ENCODE measurements at regions not wholly inside any gene's neighbourhood (a gene's known extent, or its start where the extent isn't known, plus 50 kb on each side); places are given as distances from the start of the nearest gene placed in this dataset.
"Not testable (repeated sequence)": the region's sequence is repeated elsewhere in the genome, so short reads cannot be mapped to it uniquely, and the experiment has no call there.

DNA sequence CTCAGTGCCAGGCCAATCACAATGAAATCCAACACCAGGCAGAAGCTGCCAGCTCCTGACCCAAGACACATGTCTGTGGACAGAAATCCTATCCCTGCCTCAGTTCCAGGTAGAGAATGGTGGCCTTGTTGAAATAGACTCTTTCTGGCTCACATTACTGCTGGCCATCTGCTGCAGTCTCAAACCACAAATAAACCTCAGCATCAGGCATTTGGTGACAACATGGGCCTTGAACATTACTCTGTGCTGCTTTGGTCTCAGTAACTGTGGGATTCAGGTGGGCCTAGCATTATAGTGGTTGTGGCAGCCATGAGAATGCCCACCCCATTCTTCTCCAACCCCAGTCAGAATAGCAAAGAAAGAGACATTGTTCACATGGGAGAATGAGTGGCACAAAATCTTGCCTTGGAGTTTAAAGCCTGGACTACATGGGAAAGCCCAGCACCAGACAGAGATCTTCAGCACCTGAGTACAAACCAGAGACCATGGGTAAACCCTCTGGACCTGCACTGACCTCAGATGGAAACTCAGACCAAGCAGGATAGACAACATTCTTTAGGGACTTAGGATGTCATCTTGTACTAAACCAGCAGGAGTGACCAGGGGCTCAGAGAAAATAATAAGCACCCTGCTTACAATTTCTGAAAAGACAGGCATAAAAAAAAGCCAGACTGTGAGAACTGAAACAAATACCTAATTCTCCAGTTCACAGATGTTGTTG is 50.4 kb upstream of the TRAM1L1 start:
- DNase-seq: no peak

DNA sequence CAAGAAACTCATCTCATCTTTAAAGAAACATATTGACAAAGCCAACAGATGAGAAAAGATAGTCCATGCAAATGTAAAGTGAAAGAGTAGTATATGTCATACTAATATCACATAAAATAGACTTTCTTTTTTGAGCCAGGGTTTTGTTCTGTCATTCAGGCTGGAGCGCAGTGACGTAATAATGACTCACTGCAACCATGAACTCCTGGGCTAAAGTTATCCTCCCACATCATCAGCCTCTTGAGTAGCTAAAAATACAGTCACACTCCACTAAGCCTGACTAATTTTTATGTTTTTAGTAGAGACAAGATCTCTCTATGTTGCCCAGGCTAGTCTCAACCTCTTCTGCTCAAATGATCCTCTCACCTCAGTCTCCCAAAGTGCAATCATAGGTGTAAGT is 51.8 kb upstream of the TRAM1L1 start:
- DNase-seq: no peak

DNA sequence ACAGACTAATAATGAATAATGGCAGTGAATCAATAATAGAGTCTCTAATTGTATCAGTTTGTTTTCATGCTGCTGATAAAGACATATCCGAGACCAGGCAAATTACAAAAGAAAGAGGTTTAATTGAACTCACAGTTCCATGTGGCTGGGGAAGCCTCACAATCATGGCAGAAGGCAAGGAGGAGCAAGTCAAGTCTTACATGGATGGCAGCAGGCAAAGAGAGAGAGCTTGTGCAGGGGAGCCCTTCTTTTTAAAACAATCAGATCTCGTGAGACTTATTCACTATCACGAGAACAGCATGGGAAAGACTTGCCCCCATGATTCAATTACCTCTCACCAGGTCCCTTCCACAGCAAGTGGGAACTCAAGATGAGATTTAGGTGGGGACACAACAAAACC is 53.4 kb upstream of the TRAM1L1 start:
- not testable (repeated sequence) for DNase-seq

DNA sequence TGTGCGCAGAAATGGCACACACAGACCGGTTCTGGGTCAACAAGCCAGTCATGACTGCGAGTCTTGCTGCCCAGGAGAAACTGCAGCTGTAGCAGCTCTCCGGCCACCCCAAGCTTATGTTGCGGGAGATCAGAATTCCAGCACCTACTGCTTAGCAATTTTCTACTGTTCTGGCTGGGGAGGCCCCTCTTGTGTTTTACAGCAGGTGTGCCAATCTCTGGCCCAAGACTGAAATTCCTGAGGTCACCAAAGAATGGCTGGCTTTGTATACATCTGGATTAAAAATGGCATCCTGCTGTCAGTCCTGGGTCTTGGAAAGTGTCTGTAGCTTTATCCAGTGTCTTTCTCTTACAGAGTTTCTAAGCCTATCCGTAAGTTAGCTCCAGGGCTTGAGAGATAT is 68.9 kb upstream of the TRAM1L1 start:
- no peak for DNase-seq

DNA sequence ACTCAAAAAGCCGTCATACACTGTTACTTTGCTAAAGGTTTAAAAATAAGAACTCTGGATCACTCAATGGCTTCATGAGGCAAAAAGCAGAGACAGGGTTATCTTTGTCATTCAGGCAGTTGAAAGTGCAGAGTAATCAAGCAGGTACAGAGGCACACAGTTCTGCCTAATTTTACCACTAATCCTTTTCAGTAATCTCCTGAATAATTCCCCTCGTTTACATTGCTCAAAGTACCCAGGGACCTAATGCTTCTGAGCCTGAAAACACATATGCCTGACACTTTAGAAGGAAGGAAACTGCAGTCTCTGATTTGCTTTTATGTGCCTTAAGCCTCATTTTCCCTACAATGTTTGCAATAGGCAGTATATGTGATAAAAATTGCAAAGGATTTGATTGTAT is 71.4 kb upstream of the TRAM1L1 start:
- DNase-seq: no peak

DNA sequence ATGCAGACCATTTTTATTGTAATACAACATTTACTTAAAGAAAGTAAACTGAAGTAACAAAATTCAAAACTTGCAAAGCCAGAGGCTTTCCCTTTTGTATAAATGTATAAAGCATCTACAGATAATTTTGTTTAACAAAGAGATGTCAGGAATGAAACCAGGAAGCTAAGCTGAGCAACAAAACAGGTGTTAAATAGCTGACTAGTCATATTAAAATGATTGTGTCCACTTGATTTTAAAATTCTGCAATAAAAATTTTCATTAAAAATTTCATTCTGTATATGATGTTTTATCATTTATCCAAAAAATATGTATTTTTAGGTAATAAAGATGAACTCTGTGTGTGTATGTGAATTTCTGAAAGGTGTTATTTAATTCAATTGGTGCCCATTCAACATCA is 72.0 kb upstream of the TRAM1L1 start:
- no peak for DNase-seq

DNA sequence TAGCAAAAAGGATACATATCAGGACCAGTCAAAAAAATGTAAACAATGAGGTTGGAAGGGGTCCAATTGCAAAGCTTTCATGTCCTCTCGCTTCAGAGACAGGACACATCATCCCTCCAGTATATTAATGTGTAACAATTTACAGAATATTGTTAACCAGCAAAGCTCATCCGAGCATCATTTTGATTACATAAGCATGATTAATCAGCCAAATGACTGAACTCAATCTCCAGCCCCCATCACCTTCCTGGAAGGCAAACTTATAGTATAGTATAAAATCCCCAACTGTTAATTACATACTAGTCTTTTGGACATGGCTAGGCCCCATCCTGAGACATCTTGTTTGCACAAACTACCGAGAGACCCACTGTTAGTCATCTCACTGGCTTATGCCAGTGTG is 77.6 kb upstream of the TRAM1L1 start:
- DNase-seq: no peak

DNA sequence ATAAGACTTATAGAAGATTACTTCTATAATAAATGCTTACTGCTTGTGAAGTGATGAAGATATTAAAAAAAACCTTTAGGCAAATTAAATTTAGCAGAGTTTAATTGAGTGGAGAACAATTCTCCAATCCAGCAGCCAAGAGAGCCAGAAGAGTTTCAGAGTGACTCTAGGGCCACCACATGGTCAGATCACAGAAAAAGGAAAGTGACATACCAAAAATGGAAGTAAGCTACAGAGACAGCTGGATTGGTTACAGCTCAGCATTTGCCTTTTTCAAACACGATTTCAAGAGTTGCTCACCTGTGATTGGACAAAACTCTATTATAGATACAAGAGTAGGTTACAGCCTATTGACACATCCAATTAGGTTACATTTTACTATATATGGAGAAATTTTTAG is 79.0 kb upstream of the TRAM1L1 start:
- no peak for DNase-seq

DNA sequence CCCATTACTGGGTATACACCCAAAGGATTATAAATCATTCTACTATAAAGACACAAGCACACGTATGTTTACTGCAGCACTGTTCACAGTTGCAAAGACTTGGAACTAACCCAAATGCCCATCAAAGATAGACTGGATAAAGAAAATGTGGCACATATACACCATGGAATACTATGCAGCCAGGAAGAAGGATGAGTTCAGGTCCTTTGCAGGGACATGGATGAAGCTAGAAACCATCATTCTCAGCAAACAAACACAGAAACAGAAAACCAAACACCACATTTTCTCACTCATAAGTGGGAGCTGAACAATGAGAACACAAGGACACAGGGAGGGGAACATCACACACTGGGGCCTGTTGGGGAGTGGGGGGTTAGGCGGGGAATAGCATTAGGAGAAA is 90.0 kb upstream of the TRAM1L1 start:
- DNase-seq: not testable (repeated sequence)

DNA sequence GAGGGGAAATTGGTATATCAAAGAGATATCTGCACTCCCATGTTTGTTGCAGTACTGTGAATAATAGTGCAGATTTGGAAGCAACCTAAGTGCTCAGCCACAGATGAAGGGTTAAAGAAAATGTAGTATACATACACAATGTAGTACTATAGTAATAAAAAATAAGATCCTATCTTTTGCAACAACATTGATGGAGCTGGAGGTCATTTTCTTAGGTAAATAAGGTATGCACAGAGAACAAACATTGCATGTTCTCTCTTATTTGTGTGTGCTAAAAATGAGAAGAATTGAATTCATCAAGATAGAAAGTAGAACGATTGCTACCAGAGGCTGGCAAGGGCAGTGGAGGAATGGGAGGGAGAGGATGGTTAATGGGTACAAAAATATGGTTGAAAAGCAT is 117.9 kb upstream of the TRAM1L1 start:
- no peak for DNase-seq

DNA sequence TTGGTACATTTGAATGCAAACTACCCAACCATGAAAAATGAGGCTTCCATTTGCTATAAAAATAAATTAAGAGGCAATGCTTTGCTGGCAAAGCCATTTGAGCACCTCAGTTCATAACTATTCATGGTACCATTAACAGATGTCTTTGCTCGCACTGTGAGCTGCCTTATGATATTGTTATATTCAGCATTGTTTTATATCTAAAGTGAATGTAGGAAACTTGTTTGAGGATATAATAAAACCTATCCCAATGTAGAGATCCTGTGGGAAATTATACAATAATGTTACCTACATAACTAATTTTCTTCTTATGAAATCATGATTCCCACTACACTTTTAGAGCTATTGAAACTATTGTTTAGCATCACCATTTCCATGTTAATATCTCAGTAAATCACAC is 125.2 kb upstream of the TRAM1L1 start:
- DNase-seq: no peak

DNA sequence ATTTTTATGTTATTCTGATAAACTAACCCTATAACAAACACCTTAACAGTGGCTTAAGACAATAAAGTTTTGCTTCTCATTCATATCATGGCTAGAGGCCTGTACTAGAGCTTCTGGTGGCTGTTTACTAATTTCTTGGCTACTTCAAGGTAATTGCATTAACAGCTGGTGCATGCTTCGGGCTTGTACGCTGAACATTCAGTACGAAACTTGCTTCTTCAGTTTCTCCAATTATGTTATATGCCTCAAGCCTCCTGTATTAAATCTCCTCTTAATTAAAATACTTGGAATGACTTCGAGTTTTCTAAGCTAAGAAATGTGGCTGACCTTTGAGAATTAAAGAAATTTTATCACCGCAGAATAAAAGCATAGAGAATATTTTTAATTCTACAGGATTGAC is 138.9 kb upstream of the TRAM1L1 start:
- DNase-seq: no peak

DNA sequence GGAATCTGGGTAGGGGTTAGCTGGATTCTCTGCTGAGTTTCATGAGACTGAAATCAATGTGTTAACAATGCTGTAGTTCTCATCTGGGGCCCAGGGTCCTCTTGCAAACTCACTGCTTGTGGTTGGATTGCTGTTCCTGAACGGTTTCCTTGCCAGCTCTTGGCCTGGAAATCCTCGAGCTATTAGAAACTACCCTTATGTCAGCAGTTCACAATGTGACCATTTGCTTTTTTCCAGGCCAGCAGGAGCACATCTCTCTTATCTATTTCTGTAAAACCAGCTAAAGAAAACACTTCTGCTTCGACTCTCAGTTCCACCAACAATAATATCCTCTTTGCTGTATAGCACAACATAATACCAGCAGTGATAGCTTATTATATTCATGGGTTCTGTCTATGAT is 140.1 kb upstream of the TRAM1L1 start:
- no peak for DNase-seq

DNA sequence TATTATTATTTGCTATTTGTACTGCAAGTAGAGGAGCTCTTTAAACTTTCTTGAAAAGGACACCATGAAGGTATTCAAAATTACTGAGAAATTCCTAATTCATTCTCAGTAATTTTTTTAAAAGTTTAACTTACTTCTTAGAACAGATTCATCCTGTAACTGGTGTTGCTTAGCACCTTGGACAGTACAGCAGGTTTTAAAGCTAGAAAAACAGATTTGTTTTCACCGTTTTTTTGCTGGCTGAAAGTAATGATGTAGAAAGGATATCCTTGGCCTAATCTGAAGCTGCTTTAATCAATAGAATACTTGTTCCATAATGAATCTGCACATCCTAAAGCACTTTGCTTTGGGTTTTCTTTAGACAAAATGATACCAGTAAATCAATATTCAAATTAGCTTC is 142.5 kb upstream of the TRAM1L1 start:
- no peak for DNase-seq

DNA sequence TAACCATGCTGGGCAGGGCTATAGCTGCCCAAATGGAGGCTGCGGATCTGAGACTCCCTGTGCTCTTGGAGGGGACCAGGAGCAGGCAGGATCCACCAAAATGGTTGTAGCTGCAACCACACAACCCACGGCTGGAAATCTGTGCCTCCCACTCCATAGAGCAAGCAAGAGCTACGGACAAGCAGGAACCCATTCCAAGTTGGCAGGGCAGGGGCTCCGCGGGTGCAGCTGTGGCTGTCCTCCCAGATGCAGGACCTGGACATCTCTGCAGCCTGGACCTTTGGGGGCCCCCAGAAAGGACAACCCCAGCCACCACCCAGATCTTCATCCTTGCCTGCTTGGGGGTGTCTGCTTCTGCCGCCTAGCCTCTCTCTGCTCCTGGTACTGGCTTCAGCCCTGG is 154.1 kb upstream of the TRAM1L1 start:
- DNase-seq: no peak

DNA sequence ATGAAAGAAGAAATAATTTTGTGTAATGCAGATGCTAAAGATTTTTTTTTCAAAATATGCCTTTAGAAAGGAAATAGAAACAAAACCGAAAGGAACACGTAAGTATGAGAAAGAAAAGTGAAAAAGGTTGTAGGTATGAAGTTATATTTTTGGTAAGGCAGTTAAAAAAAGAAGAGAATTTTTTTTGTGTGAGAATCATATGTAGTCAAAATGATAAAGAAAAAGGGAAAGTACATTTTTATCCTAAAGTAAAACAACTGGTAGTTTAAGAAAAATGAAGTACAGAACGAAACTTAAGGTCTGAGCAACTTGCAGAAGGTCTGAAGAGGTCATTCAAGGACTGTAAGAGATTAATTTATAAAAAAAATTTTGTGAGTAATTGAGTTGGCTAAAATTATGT is 164.0 kb upstream of the TRAM1L1 start:
- DNase-seq: no peak

DNA sequence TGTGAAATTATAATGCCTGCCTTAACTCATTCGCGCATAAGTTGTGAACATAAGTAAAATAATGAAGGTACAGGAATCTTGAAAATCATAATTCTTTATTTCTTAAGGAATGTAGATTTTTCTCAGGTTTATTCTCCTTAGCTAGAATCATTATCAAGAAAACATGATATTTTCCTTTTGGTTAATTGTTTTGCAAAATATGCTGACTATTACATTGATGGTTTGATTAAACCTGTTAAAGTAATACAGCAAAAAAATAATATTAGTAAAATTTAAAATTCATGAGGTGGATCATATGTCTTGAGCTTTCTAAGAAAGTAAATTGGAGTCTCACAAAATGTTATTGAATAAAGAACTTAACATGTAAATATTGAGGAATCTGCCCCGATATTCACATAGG is 178.7 kb upstream of the TRAM1L1 start:
- DNase-seq: no peak

DNA sequence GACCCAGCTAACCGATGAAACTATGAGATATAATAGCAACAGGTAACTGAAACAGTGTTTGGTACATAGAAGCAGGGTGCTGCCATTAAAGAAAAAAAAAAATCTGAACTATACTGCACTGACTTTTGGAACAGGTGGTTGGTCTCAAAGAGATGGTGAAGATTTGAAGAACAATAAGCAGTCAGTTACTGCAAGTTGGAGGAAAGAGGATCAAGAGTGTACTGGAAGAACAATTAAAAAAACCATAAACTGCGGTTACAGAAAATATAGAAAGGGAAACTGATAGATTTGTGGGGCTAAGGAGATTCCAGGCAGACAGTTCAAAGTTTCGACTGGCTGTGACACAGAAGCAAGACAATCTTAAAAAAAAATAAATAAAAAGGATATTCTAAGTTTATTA is 181.9 kb upstream of the TRAM1L1 start:
- DNase-seq: no peak

DNA sequence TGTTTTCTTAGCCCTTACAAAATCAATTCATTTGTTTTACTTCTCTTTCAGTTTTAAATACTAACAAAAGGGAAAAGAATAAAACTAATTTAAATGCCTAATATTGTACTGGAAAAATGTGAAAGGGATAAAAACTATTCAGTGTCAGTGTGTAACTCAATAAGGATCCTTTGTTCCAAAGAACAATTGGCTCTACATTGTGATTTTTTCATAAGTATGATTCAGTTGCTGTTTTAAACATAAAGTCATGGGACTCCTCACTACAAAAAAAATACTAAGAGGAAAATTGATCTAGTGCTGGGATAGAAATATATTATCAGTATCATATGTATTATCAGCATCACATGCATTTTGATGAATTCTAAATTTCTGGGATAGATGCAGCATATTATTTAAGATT is 199.4 kb upstream of the TRAM1L1 start:
- no peak for DNase-seq

DNA sequence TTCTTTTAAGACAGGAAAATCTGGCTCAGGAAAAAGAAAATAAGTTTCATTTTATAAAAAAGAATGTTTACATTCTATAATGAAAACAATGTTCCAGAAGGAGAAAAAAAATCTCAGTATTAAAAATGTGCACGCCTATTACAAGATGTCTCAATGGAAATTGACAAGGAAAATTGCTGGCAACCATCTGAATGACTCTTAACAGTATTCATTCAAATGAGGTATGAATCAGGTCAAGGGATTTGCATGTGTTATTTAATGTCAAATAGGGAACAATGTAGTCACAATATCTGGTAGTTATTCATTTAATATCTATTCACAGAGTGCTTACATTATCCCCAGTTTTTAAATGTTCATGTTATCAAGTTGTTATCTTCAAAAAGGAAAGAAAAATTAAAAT is 208.4 kb upstream of the TRAM1L1 start:
- DNase-seq: no peak

DNA sequence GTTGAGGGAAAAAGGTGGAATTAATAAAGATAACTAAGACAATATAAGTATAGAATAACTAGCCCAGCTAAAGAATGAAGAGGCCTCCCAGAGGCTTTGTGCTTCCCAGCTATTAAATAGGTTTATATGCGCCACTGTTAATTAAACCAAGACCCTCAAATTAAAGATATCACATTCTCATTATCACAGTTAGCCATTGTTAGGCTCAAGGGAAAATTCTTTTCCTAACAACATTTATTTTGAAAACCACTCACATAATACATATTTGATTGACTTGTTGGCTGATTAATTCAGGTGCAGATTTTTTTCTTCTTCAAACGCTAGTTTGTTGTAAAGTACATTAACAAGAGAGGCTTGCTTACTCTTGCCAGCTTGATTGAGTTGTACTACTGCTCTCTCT is 216.8 kb upstream of the TRAM1L1 start:
- DNase-seq: no peak

DNA sequence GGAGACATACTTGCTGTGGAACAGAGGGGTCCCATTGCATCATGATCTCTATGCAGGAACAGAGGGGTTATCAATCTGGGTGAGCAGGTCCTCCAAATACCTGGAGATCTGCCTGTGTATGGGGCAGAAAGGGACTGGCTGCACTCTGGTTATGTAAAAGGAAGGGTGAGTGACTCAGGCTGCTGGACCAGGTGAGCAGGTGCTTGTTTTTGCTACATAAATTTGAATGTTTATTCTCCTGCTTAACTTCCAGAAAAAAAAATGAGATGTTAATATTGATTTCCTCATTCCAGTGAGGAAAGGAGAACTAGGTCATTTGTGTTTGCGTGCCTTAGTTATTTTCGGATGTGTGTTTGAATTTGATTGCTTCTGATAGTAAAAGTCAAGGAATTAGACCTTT is 225.8 kb upstream of the TRAM1L1 start:
- no peak for DNase-seq

DNA sequence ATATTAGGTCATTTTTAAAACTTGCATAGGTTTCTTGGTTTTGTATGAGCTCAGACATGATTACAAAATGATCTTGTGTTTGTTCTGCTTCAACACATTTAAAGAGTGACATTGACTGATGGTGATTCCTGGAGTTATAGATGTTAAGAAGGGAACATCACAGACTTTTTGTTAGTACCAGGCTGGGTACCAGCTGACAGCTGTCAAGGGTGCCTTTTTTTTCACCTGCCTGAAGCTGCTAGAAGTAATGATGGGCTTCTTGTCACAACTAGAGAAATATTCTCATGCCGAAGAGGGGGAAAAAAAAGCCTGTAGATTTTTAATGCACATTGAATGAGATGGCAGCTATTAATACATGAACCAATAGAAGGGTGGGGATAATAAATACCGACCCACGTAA is 226.6 kb upstream of the TRAM1L1 start:
- DNase-seq: no peak

DNA sequence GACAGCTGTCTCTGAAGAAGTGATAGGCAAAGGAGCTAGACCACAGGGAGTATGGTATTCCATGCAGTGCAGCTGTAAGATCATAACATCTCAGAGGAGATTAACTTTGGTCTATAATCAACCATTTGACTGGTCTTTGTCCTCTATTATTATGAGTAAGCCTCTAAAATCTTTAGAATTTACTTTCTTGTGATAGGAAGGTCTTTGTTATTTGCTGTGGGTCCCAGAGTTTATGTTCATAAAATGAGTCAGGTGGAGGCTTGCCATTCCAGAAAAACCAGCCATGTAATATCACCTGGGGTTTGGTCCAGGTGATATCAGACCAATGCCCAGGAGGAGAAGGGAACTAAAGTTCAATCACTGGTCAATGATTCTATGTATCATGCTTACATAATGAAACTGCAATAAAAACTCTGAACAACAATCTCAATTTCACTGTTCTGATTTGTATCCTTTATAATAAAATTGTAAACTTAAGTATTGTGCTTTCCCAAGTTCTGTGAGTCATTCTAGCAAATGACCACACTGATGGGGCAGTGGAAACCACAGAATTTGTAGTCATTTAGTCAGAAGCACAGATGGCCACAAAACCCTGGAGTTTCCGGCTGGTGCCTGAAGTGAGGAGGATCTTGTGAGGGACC is 239.6 kb upstream of the TRAM1L1 start:
- no peak for DNase-seq

DNA sequence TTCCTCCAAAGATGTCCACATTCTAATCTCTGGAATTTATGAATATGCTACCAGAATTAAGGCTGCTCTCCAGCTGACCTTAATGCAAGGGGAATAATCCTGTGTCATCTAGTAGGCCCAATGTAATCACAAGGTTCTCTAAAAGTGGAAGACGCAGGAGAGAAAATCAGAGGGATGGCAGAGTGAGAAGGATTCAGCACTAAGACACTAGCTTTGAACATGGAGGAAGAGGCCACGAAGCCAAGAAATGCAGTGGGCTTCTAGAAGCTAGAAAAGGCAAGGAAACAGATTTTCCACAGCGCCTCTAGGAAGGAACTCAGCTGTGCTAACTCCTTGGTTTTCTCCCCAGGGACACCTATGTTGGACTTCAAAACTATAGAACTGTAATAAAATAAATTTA is 240.7 kb upstream of the TRAM1L1 start:
- DNase-seq: no peak

Measured in activated CD4-positive, alpha-beta T cell treated with anti-CD3 and anti-CD28 coated beads for 48 hours (primary cell).